SIG-M5 treated with dmso at 0.1 percent for 504 hours (cell line): ENCODE measurements at regions not wholly inside any gene's neighbourhood (a gene's known extent, or its start where the extent isn't known, plus 50 kb on each side); places are given as distances from the start of the nearest gene placed in this dataset.
"Not testable (repeated sequence)": the region's sequence is repeated elsewhere in the genome, so short reads cannot be mapped to it uniquely, and the experiment has no call there.

Experiments used
- DNase-seq: peaks from one replicate; lab custom pipeline; 2025; ENCODE audit not compliant: unreplicated experiment; lab: John Stamatoyannopoulos, UW

DNA sequence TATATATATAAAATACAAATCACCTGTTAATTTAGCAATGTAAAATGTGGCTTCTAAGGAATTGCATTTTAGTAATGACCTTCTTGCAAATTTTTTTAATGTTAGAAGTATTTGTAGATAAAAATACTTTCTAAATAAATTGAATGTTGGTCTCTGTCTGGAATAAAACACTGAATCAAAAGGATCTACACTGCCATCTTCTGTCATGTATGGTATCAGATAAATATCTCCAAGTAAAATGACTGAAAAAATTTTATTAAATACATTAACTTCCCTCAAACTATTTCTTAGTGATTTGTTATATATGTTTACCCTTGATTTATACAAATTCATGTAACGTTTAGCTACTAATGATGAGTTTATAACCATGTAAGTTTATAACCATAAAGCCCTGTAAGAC, 2029.3 kb downstream of the MRPL39 start:
- no peak for DNase-seq

DNA sequence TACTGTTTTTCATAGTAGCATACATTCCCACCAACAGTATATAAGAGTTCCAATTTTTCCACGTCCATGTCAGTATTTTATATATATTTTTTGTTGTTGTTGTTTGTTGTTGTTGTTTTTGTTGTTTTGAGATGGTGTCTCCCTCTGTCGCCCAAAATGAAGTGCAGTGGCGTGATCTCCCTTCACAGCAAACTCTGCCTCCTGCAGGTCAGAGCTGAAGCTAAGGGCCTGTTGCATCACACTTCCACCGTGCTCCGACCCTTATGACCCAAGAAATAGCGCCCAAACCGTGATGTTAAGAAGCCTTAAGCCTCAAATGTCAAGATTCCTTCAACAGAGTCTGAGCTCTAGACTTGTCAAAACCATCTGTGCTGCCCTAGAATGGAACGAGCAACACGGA, 2032.3 kb downstream of the MRPL39 start:
- no peak for DNase-seq

DNA sequence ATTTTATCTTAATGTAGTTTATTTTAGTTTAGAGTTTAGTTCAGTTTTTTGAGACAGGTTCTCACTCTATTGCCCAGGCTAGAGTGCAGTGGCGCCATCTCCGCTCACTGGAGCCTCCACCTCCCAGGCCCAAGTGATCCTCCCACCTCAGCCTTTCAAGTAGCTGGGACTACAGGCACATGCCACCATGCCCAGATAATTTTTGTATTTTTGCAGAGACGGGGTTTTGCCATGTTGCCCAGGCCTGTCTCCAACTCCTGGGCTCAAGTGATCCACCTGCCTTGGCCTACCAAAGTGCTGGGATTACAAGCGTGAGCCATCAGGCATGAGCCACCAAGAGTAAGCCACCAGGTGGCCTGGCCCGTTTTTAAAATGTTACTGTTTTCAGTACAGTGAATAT, 2058.4 kb downstream of the MRPL39 start:
- DNase-seq = not testable (repeated sequence)

DNA sequence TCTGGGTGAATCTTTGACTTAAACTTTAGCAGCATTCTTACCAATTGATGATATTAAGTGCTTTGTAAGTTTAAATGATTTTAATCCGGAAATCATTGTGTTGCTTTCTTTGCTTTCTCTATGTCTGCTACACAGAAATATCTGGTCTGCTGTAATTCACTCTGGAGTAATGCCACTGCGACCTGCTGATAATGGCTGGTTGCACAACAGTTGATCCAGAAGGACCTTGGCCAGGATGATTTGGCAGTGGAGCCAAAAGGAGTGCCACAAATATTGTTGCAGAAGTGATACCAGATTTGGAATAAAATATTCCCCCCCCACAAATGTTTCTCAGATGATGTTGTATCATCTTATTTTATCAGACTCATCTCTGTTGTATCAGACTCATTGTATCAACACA, 2063.9 kb downstream of the MRPL39 start:
- no peak for DNase-seq

DNA sequence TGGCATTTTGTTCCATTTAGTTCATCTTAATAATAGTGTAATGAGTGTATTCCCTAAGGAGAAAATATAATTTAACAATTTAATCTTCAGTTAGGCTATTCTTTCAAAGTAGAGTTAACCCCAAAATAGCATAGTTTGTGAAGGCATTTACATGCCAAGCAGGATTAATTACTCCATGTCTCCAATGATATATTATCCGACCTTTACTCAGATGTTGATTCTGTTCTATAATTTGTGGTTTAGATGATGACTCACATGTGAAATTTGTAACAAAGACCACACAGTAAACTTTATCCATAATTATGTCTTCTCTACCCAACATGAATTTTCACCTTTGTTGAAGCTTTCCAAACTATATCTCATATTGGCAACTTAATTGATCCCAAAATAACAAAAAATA, 2065.2 kb downstream of the MRPL39 start:
- DNase-seq = no peak

DNA sequence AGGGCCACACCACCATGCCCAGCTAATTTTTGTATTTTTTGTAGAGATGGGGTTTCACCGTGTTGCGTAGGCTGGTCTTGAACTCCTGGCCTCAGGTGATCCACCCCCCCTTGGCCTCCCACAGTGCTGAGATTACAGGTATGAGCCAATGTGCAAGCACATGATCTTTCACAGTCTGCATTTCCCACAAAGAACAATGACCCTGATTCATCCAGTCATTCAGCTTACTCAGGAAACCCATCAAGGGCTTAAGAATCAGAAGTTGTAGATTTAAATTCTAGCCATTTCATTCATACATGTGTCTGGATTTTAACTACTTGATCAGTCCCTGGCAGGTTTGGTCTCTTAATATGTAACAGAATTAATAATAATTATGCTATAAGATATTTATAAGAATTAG, 2065.7 kb downstream of the MRPL39 start:
- DNase-seq = no peak

DNA sequence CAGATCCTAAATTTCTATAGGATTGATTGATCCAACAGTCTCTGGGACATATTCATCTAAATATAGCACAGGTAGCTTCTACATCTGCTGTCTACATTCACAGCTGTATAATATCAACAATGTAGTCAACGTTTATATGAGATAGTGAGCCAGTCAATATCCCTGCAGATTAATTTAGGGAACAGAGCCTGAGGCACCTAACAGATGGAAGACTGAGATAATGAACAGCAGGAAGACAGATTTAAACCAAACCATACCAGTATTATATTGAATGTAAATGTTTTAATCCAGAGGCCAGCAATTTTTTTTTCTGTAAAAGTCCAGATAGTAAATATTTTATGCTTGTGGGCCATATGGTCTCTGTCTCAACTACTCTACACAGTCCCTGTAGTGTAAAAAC, 2072.4 kb downstream of the MRPL39 start:
- no peak for DNase-seq

DNA sequence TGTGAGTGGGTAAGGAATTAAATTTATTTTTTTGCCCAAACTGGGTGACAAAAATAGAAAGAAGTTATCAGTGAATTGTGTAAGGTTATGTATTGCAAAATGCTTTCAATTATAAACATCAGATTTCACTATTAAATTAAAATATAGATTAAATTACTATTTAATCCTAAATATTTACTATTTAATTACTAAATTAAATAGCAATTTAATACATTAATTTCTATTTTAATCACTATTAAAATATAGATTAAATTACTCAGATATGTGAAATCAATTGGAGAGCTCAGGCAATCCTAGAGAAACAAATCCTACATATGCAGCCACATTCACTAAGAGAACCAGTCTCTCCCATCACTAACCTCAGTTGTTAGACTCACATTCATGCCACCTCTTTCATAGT, 2075.8 kb downstream of the MRPL39 start:
- no peak for DNase-seq

DNA sequence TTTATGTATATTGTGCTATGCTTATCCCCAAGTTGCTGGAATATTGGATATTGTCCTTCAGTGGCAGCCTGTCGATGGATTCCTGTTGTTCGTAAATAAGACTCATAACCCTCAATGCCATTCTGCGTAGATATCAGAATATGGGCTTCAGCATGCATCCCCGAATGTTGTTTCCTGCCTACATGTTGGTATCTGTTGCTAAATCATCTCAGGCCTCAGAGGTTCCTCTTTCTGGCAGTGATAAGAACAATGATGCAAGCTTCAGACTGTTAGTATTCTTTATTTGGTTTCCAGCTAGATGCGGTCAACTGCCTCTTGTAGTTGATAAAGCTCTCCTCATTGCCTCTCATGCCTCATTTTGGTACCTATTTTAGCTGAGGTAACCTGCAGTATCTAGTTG, 2082.6 kb downstream of the MRPL39 start:
- DNase-seq = peak; percentile 98

DNA sequence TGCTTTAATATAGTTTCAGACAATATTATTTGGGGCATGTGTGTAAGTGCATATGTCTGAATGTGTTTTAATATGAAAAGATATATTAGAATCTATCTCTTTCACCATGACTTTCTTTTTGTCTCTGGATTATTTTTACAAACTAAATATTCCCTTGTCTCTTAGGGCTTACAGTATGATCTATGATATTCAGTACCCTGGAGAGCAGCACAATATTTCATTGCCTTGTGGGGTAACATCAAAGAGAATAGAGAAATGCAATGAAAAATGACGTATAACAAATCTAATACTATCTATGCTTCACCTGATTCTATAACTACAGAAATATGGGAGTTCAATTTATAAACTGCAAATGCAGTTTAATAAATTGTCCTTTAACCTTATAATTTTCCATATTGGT, 2084.5 kb downstream of the MRPL39 start:
- DNase-seq = no peak

DNA sequence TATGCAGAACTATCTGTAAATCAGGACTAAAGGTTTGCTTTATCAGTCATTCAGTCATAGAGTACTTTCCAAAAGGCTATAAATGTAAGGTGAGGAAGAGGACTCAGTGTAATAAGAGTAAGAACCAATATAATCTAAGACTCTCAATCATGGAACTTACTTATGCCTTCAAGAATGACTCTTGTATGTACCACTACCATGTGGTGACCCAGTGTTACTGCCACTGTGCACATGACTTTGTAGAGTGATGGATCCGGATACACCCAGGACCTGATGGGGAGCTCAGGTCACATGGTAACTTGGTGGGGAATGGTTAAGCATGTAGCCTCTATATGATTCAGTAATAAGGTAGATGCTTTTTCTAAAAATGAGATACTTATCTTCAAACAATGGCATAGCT, 2099.8 kb downstream of the MRPL39 start:
- no peak for DNase-seq

DNA sequence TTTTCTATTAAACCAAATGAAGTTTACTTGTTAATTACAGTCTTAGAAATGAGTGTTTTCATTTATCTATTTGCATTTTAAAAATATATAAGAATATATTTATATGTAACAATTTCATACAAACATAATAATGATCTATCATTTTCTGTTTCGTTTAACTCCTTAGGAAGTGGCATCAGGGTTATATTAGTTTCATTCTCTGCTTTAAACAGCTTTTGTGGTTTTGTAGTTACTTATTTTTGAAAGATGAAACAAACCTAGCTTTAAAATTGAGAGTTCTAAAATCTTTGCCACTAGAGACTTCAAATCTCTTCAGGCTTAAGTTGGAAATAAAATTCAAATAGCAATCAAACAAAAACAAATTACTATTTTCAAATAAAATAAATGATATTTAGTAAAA, 2110.6 kb downstream of the MRPL39 start:
- DNase-seq = no peak

DNA sequence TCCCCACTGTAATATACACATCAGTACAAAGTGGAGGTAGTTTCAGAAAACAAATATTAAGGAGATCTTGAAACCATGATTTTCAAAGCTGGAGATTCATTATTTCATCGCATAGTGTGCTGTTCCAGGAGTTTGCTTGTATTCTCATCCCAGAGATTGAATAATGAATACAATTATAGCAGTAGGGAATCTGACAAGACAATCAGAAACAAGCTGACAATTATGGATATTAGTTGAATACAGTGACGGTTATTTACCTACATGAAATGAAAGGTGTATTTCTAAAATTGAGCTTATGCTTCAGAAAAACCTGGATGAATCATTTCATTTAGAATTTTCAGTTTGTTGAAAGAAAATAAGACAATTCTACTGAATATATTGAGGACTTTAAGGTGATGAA, 2119.0 kb downstream of the MRPL39 start:
- no peak for DNase-seq

DNA sequence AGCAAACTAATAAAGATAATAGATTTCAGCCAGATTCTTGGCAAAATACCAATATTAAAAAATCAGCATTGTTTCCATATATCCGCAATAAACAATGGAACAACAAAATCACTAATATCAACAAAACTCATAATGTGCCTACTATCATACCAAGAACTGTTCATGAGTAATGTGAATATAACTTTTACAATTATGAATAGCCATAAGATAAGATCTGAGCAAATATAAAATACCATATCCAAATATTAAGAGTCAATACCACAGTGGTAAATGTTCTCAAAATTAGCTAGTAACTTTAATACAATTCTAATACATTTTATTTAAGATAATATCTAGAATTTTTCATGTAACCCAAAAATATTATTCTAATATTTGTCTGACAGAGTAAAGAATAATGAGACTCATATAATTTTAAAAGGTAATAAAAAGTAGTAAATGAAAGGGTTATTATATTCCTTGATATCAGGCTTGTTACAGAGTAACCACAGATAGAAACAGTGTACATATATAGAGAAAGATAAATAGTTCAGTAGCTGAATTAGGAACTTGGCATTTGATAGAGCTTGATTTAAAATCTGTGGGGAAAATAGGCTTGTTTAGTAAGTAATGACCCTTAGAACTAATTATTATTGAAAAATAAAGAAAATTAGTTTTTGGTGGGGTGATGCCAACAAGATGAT, 2126.6 kb downstream of the MRPL39 start:
- no peak for DNase-seq

DNA sequence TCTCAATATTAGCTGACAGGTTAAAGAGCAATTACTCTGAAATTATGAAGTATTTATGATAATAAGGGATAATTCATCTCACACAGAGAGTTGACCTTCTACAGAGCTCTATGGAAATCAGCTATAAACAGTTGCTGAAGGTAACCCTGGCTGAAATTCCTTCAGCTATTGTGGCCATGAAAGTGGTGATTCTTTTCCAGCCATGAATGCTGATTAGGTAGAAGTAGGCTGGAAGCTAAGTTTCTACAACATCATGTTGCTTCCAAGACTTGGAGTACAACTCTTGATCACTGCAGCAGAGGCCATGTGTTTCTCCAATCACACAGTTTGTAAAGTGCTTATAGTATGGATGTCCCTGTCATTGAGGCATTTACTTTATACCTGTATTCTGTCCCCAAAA, 2128.9 kb downstream of the MRPL39 start:
- DNase-seq = no peak

DNA sequence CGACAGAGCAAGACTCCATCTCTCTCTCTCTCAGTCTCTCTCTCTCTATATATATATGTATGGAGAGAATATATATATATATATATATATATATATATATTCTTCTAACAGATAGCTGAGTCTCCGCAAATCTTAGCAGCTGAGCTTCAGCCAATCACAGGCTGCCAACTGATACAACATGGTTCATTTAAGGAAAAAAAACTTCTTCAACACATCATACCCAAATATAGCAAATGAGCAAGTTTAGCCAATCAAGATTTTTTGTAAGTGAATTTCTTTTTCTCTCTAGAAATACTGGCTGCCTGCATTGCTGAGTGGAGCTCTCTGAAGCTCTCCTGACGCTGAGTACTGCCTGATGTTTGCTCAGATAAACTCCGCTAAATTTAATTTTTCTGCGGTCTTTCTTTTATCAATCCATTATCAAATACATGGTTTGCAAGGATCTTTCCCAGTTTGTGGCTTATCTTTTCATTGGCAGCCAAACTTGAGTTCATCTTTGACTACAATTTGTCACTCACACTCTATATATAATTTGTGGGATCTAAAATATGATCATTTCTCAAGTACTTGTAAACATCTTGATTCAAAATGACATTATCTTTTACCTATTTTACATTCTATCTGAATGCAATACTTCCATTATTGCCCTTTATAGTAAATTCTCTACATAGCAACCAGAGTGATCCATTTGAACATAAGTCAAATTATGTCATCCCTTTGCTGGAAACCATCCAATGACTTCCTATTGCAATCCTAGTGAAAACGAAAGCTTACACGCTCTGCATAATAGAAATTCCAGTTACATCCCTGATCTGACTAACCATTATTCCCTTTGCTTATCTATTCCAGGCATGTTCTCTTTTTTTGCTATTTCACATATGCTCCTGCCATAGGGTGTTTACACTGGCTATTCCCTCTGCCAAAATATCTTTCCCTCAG, 2131.7 kb downstream of the MRPL39 start:
- DNase-seq = no peak

DNA sequence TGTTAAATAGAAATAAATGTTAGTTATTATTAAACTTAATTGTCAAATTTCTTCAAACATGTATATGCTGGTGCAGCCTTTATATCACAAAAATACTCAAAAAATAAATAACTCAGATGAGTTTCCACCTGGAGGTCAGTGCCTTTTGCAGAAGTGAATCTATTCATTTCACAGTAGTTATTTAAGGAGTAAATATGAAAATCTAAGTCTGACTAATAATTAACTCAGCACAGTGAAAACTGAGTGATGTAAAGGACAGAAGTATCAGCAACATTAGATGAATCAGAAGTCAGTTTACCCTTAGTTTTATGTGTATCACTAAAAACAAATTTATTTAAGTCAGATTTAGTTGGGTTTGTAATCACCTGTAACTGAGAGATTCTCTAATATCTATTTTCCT, 2135.4 kb downstream of the MRPL39 start:
- no peak for DNase-seq

DNA sequence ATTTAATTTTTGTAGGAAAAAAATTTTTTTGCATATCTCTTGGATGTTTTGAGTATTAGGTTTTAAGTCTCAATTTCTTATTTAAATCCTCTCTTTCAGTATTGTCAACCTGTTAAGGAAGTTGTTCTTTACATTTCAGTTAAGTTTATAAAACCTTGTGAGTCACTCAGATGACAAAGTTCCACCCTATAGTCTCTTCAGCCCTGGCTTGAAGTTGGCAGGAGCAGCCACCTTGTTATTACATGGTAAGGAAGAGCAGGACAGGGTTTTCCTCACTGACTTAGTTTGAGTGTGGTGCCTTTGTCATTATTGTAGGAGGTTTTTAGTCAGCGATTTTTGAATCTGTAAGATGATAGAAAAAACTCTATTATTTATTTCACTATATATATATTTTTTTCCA, 2143.9 kb downstream of the MRPL39 start:
- DNase-seq = no peak

DNA sequence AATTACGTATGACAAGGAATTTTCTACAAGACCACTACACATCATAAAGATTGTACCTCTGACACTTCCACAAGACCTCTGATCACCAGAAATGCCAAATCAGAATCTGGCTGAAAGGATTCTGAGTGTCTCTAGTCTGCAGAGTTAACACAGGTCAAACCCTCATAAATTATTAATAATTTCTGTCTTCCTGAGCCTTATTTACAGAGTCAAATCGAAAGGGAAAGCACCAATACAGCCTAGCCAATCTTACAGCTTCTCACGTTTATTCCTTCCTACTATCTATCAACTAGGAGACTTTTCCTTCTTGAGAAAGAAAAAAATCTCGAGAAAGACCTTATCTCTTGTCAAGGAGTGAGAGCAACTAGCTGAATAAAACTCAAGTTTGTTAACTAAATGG, 2151.6 kb downstream of the MRPL39 start:
- no peak for DNase-seq

DNA sequence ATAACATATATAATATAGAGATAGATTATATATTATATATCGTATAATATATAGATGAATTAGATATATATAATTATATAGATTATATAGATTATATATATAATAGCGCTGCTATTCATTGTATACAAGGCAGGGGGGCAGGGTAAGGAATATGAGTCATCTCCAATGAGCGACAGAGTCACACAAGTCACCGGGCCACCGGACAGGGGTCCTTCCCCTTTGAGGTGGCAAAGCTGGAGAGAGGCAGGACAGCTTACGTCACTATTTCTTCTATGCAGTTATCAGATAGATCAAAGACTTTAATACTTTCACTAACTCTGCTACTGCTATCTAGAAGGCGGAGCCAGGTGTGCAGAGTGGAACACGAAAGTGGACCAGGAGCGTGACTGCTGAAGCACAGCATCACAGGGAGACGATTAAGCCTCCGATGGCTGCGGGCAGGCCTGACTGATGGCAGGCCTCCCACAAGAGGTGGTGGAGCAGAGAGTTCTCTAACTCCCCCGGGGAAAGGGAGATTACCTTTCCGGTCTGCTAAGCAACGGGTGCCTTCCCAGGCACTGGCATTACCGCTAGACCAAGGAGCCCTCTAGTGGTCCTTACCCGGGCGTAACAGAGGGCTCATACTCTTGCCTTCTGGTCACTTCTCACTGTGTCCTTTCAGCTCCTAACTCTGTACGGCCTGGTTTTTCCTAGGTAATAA, 2154.7 kb downstream of the MRPL39 start:
- no peak for DNase-seq

DNA sequence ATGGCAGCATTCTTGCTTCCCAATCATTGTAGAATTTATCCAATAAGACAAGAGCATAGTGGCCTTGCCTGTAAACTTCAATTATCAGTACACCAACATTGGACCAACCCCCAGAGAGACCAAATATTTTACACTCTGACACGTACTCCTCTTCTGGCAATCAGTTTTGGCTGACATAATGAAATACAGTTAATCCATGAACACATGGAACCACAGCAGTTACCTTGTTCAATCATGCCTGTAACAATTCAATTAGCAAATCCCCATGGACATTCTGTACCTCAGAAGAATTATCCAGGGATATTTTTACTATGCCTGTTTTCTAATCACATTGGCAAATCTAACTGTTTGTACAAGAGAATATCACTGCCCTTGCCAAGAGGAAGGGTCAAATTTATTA, 2162.0 kb downstream of the MRPL39 start:
- no peak for DNase-seq

DNA sequence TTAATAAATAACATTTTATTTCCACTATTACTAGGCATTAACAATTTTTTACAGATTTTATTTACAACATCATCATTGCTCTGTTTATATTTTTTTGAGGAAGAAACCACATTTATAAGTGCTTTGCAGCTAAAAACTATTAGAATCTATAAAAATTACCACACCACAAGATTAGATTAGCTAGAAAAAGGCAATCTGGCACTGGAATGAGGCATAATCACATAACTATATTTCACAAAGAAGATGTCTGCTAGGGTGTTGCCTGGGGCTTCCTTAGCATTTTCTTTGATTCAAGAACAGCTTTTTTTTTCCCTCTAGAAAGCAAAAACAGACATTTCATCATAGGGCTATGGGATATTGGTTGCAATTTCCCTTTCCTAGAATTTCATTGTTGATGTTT, 2169.2 kb downstream of the MRPL39 start:
- DNase-seq = no peak
